GM23248 (cell line): ENCODE measurements at regions not wholly inside any gene's neighbourhood (a gene's known extent, or its start where the extent isn't known, plus 50 kb on each side); places are given as distances from the start of the nearest gene placed in this dataset.
"Not testable (repeated sequence)": the region's sequence is repeated elsewhere in the genome, so short reads cannot be mapped to it uniquely, and the experiment has no call there.

Experiments used
- DNase-seq: peaks from one replicate; pipeline ENCODE4 v3.0.0-alpha.2; 2015
- H2AFZ ChIP-seq: fragments of 200-600 bp; sonication (generic); 2 replicates; pipeline ENCODE4 v1.6.1; 2016; ENCODE audit warnings: antibody characterized with exemption
- H3F3A ChIP-seq: fragments of 200-600 bp; sonication (generic); 2 replicates; pipeline ENCODE4 v1.6.1; 2016; ENCODE audit warnings: mild to moderate bottlenecking, antibody characterized with exemption, mixed run types; ENCODE audit not compliant: insufficient read depth
- H3K27ac ChIP-seq: fragments of 200-600 bp; sonication (generic); 2 replicates; pipeline ENCODE4 v1.5.1; 2016; ENCODE audit warnings: mild to moderate bottlenecking
- H3K27me3 ChIP-seq: fragments of 200-600 bp; sonication (generic); replicated peaks from 2 replicates; pipeline ENCODE4 v1.6.1; 2016; ENCODE audit warnings: mild to moderate bottlenecking; ENCODE audit not compliant: insufficient read depth
- H3K36me3 ChIP-seq: fragments of 200-600 bp; sonication (generic); 2 replicates; pipeline ENCODE4 v1.6.1; 2016; ENCODE audit warnings: low read depth, mild to moderate bottlenecking
- H3K4me1 ChIP-seq: fragments of 200-600 bp; sonication (generic); 2 replicates; pipeline ENCODE4 v1.6.1; 2016; ENCODE audit warnings: mild to moderate bottlenecking; ENCODE audit not compliant: insufficient read depth
- H3K4me2 ChIP-seq: fragments of 200-600 bp; sonication (generic); one replicate; pipeline ENCODE4 v1.6.1; 2016; ENCODE audit warnings: mild to moderate bottlenecking; ENCODE audit not compliant: unreplicated experiment
- H3K4me3 ChIP-seq: fragments of 200-600 bp; sonication (generic); 2 replicates; pipeline ENCODE4 v1.5.1; 2016; ENCODE audit warnings: mild to moderate bottlenecking
- H3K79me2 ChIP-seq: fragments of 200-600 bp; sonication (generic); 2 replicates; pipeline ENCODE4 v1.6.1; 2016; ENCODE audit warnings: mild to moderate bottlenecking; ENCODE audit not compliant: insufficient read depth
- H3K9ac ChIP-seq: fragments of 200-600 bp; sonication (generic); 2 replicates; pipeline ENCODE4 v1.6.1; 2016; ENCODE audit warnings: mild to moderate bottlenecking
- H3K9me2 ChIP-seq: fragments of 200-600 bp; sonication (generic); 2 replicates; pipeline ENCODE4 v1.6.1; 2016; ENCODE audit warnings: mixed run types, mild to moderate bottlenecking, moderate library complexity; ENCODE audit not compliant: insufficient read depth
- H3K9me3 ChIP-seq: fragments of 200-600 bp; sonication (generic); one replicate; pipeline ENCODE4 v1.6.1; 2017; ENCODE audit warnings: low read depth
- H4K20me1 ChIP-seq: fragments of 200-600 bp; sonication (generic); 2 replicates; pipeline ENCODE4 v1.6.0; 2016; ENCODE audit not compliant: insufficient read depth
- EZH2 ChIP-seq: fragments of 200-600 bp; sonication (generic); IDR thresholded peaks from 2 replicates; pipeline ENCODE4 v1.6.1; 2018; ENCODE audit warnings: antibody characterized with exemption, mild to moderate bottlenecking; ENCODE audit not compliant: insufficient read depth, poor library complexity, severe bottlenecking
- EZH2phosphoT487 ChIP-seq: fragments of 200-600 bp; sonication (generic); IDR thresholded peaks from 2 replicates; pipeline ENCODE4 v1.6.1; 2018; ENCODE audit warnings: antibody characterized with exemption, moderate library complexity, mild to moderate bottlenecking, low read depth; ENCODE audit not compliant: insufficient read depth
- WGBS, 2 experiments: methylation state at CpG; one replicate each; pipeline ENCODE4 v1.1.6; 2015 to 2017; ENCODE audit warnings: low lambda C conversion rate in 2 of 2, low coverage in 1 of 2; ENCODE audit errors: missing lambda C conversion rate in 2 of 2; 5-methylcytosine and 5-hydroxymethylcytosine counted together
- in situ Hi-C: fragments of 300-500 bp; cut with MboI; formaldehyde crosslinking; loops from 2 replicates; pipeline ENCODE4 v1.15.0; 2020

DNA sequence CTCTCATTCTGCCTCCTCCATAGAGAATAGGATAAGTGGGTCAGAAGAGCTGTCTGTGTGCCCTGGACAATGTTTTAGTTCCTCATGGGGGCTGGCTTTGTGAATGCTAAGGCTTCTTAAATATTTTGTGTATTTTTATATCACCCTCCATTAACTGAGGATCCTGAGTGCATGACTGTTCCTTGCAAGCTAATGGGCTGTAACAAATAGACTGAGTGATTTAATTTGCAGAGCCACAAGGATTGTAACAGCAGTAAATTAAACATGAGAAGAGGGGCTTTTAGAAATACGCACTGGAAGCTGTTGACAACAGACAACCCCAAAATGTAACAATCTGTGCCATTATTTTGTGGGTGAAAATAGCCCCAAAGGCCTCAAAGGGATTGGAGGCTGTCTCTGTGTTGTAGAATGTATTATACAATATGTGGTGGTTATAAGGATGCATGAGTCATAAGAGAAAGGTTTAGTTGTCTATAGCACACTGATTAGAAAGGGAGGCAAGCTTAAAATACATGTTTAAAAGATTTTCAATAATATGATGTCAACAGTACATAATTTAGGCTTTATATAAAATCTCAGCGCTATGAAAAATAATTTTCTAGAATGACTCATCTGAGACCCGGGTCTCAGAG lies 152.7 kb upstream of the ACTBL2 start:
- DNase-seq: no peak
- Histone ChIP-seq H3K4me2 (no peak overlapping the region), H3K9ac (no peak overlapping the region), H3K79me2 (no peaks in the 10 kb centered on the region), H2AFZ (no peak overlapping the region), H3K9me2 (no peaks in the 10 kb centered on the region), H3K27me3 (peaks cover 4% of the 10 kb centered on the region; the same call in 1 of the 2 replicates), H3K27ac (no peak overlapping the region), H3F3A (no peaks in the 10 kb centered on the region), H3K4me3 (no peak overlapping the region), H3K9me3 (no peaks in the 10 kb centered on the region), H4K20me1 (no peaks in the 10 kb centered on the region), H3K4me1 (no peaks in the 10 kb centered on the region), H3K36me3 (no peaks in the 10 kb centered on the region)
- TF ChIP-seq EZH2phosphoT487 (no peak), EZH2 (no peak)
- 73 to 79% methylated on average over 3 of the region's 3 CpGs for WGBS, 2 experiments
- in situ Hi-C loops: no loop called here

DNA sequence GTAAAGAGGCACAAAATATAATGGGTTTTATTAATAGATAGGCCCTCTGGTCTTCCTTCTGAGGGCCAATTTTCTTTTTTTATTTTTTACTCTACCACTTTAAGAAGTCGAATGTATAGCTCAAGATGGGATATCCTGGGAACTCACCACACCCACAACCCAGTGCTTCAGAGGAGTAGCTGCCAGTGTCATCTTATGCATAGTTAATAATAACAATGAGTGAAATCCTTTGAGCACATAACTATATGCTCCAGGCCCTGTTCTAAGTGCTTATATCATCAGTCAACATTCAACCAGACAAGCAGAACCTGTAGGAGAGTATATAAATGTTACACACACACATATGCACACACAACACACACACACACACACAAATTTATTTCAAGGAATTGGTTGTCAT lies 150.3 kb upstream of the ACTBL2 start:
- in situ Hi-C loops: no loop called here
- H3K27me3 ChIP-seq: no peaks in the 10 kb centered on the region
- H3K9me3 ChIP-seq: no peaks in the 10 kb centered on the region
- TF ChIP-seq EZH2phosphoT487: no peak
- no peak for TF ChIP-seq EZH2
- H3K9ac ChIP-seq: no peak overlapping the region
- H3K36me3 ChIP-seq: no peaks in the 10 kb centered on the region
- H2AFZ ChIP-seq: no peak overlapping the region
- DNase-seq: no peak
- H3K4me3 ChIP-seq: no peak overlapping the region
- WGBS, 2 experiments: 26 to 29% methylated on average over 1 of the region's 1 CpG
- no peaks in the 10 kb centered on the region for H4K20me1 ChIP-seq
- H3F3A ChIP-seq: no peaks in the 10 kb centered on the region
- no peak overlapping the region for H3K4me2 ChIP-seq
- no peaks in the 10 kb centered on the region for H3K79me2 ChIP-seq
- no peak overlapping the region for H3K27ac ChIP-seq
- H3K9me2 ChIP-seq: no peaks in the 10 kb centered on the region
- H3K4me1 ChIP-seq: no peaks in the 10 kb centered on the region

DNA sequence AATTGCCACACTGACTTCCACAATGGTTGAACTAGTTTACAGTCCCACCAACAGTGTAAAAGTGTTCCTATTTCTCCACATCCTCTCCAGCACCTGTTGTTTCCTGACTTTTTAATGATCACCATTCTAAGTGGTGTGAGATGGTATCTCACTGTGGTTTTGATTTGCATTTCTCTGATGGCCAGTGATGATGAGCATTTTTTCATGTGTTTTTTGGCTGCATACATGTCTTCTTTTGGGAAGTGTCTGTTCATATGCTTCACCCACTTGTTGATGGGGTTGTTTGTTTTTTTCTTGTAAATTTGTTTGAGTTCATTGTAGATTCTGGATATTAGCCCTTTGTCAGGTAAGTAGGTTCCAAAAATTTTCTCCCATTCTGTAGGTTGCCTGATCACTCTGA lies 148.5 kb upstream of the ACTBL2 start:
- H3K27ac ChIP-seq, H3K4me3 ChIP-seq, H4K20me1 ChIP-seq, H3K27me3 ChIP-seq, H3K79me2 ChIP-seq, H3F3A ChIP-seq, H2AFZ ChIP-seq, in situ Hi-C loops, H3K36me3 ChIP-seq, H3K4me2 ChIP-seq, H3K9me3 ChIP-seq, H3K4me1 ChIP-seq, H3K9me2 ChIP-seq, H3K9ac ChIP-seq, DNase-seq: not testable (repeated sequence)

DNA sequence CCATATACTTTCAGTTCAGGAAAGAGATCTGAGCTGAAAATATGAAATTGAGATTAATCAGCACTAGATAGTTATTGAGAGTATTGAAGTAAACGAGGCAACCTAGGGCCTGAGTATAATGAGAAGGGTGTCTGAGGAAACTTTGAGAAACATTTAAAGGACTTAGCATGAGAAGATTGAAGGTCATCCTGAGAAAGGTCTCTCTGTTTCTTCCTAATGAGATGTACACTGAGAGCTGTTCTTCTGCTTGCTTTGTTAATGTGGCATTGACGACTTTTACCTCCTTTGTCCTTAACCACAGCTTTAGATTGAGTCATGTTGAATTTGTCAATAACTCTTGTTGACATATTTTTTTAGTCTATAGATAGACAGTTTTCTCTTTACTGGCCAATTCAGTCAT lies 145.1 kb upstream of the ACTBL2 start:
- H3K9me3 ChIP-seq: no peaks in the 10 kb centered on the region
- H3F3A ChIP-seq: no peaks in the 10 kb centered on the region
- no peak for TF ChIP-seq EZH2
- H3K36me3 ChIP-seq: no peaks in the 10 kb centered on the region
- no peaks in the 10 kb centered on the region for H3K27me3 ChIP-seq
- H3K4me1 ChIP-seq: peaks cover 5% of the 10 kb centered on the region; the same call in 1 of the 2 replicates
- WGBS, 2 experiments: 83 to 88% methylated on average over 2 of the region's 2 CpGs
- no peak overlapping the region for H3K27ac ChIP-seq
- H2AFZ ChIP-seq: no peak overlapping the region
- H3K4me3 ChIP-seq: no peak overlapping the region
- H4K20me1 ChIP-seq: no peaks in the 10 kb centered on the region
- H3K9ac ChIP-seq: no peak overlapping the region
- DNase-seq: no peak
- in situ Hi-C loops: no loop called here
- no peaks in the 10 kb centered on the region for H3K9me2 ChIP-seq
- no peaks in the 10 kb centered on the region for H3K79me2 ChIP-seq
- no peak overlapping the region for H3K4me2 ChIP-seq

DNA sequence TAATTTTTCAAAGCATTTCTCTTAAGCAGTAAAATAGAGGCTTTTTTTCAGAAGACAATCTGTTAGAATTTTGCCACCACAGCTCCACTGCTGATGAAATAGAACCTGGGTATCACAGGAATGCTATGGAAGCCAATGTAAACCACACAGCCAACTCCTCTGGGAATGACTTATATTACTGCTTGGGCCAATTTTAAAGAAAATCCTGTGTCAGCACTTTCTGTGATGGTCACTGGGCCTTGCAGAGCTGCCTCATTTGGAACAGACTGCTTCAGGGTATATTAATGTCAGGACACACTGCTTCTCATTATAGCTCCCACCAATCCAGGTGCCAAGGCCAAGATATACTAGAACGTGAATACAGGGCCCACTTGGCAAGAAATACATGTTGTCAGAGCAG lies 144.1 kb upstream of the ACTBL2 start:
- 13 to 30% methylated on average over 1 of the region's 1 CpG for WGBS, 2 experiments
- no peaks in the 10 kb centered on the region for H3K9me2 ChIP-seq
- H3K4me1 ChIP-seq: peaks cover 5% of the 10 kb centered on the region; the same call in 1 of the 2 replicates
- no peak overlapping the region for H3K9ac ChIP-seq
- no peaks in the 10 kb centered on the region for H4K20me1 ChIP-seq
- H3K27me3 ChIP-seq: no peaks in the 10 kb centered on the region
- DNase-seq: peak; percentile 10
- in situ Hi-C loops: no loop called here
- no peaks in the 10 kb centered on the region for H3K36me3 ChIP-seq
- H3K79me2 ChIP-seq: no peaks in the 10 kb centered on the region
- H3K9me3 ChIP-seq: no peaks in the 10 kb centered on the region
- H3F3A ChIP-seq: no peaks in the 10 kb centered on the region
- H3K27ac ChIP-seq: no peak overlapping the region
- no peak overlapping the region for H3K4me2 ChIP-seq
- no peak overlapping the region for H3K4me3 ChIP-seq
- no peak for TF ChIP-seq EZH2
- TF ChIP-seq EZH2phosphoT487: no peak
- H2AFZ ChIP-seq: no peak overlapping the region
